NCI-H524 treated with DMSO at 0.1 percent for 48 hours (cell line): ENCODE measurements at regions not wholly inside any gene's neighbourhood (a gene's known extent, or its start where the extent isn't known, plus 50 kb on each side); places are given as distances from the start of the nearest gene placed in this dataset.

Experiments used
- DNase-seq: peaks from one replicate; lab custom pipeline; 2025; lab: John Stamatoyannopoulos, UW

DNA sequence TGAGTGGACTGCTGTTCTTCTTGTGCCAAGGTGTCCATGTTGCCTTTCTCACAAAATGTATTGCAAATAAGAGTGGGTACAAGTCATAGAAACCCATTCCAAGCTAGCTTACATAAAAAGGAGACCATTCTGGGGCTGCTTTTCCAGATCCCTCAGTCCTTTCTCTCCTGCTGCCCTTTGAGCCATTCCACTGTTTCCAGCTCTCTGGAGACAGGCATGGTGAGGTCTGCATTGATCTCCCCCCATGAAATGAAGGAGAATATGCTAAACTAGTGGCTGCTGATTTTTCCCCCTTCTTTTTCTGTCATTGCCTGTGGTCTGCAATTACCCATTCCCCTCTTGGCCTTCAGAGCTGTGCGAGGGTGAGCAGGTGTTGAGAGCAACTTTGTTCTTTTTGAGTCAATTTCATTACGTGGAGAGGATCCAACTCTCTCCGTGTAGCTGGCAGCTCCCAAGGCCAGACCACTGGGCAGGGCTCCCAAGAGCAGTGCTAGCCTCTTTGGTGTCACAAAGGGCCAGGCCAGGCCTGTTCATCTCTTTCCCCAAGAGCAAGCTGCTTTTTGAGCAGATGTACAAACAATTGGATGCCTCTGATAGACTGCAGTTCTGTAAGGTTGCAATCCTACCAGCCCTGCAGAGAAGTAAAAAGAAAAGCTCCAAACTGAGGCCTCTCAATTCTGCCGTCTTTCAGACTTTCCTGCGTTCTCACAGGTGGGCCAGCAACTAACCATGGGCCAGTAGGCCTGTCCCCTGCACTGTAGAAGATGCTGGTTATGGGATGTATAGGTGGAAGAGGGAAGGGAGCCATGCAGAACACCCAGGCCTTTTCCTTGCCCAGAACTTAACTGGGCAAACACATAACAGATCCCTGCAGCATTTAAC is 96.1 kb upstream of the ARMC2 start:
- no peak for DNase-seq

DNA sequence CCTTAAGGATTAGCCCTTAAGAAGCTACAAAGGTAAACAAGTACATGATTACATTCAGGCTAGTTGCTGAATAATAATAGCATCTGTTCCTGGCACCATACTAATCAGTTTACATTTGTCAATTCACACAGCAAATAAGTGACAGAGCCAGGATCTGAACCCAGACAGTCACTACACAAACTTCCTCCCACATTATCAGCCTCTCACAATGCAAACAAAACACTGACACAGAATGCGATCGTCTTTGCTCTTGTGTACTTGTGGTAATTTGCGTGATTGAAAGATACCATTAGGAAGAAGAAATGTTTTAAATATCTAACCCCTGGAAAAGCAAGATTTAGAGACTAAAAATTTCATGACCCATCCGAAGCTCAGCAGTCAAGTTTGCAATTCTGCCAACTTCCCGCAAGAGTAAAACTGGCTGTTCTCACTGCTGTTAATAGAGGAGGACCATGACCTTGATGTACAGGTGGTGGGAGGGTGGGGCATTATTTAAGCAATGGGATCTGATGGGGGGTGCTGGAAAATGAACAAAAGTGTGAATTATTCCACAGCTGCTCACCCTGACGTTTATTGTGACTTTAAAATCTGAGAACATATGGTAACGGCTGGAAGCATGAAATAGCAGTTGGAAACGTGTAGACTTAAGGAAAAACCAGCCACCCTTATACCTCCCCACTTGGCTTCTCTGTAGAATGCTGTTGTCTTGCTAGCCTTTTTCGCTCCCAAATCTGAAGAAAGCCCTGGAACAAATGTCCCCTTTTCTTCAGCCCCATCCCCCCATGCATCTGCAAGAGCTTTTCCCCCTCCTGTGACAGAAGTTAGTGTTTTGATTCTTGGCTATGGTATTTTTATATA is 95.3 kb upstream of the ARMC2 start:
- peak; percentile 79 for DNase-seq

DNA sequence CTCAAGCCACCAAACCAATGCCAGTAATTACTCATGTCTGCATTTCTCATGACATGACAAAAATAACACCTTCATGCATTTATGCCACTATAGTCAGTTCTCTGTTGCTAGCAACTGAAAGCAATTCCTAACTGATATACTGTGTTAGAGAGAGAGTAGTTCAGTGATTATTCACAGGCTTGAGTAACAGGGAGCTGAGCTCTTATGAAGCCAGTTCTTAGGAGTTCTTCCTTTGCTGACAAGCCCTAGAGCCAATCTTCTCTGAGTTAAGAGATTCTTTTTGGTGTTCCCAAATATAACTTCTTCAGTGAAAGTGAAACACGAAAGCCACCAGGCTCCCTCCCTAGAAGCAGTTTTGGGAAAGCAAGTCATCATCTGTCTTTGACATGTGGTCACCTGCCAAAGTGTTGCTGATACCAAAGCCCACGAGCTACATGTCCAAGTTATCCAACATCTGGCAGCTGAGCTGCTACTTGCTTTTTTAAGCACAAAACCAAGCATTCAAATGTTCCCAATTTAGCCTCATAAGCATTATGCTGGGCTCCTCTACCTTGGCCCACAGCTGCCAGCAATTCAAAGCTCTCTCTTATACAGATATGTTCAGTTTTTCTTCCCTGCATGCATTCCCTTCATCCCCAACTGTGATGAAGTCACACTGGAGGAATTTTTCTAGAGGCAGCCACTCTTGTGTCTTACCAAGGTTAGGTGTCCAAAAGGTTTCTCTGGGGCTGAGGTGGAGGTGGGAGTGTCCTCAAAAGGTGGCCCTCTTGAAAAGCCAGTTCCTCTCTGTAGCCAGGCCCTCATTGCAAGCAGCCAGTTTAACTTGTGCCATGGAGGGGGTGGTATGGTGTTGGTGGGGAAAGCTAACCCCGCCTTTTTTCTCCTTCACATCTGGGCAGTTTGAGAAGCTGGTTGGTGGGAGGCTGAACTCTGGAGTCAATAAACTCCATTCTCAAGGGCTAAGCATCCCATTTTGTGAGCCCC is 92.7 kb upstream of the ARMC2 start:
- DNase-seq, result no peak

- DNase-seq, result no peak
These were observed 90.9 kb upstream of the ARMC2 start for GRCh38 chr6:108757357-108757756.

- no peak for DNase-seq
These were observed 89.3 kb upstream of the ARMC2 start for GRCh38 chr6:108758884-108759283.

GRCh38 chr6:108760126-108761050 is 87.8 kb upstream of the ARMC2 start:
- DNase-seq, result no peak

- DNase-seq, result no peak
These were observed 85.8 kb upstream of the ARMC2 start for GRCh38 chr6:108762394-108762793.

DNA sequence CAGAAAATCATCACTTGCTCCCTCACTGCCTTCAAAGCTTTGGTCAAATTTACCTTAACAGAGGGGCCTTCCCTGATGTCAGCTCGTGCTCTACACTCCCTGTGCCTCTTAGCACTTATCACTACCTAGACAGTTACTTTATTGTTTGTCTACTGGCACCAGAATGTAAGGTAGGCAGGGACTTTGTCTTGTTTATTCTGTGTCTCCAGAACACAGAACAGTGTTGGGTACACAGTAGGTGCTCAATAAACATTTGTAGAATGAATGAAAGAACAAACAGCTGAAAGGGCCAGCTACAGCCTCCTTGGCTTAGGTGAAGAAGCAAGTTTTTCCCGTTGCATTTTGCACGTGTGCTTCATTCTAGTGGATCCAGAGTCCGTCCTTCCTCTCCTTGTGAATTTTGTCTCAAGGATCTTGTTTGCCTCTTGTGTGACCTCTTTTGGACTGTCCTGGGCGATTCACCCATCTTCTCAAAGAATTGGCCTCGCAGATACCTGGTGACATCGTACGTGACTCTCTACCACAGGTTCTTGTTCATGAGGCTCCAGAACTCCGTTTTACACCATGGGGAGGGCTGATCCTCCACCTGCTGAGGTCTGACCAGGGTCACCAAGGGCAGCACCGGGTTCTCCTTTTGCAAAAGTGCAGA is 84.2 kb upstream of the ARMC2 start:
- DNase-seq, result no peak

- DNase-seq, result no peak
These were observed 83.7 kb upstream of the ARMC2 start for GRCh38 chr6:108764580-108764950.

DNA sequence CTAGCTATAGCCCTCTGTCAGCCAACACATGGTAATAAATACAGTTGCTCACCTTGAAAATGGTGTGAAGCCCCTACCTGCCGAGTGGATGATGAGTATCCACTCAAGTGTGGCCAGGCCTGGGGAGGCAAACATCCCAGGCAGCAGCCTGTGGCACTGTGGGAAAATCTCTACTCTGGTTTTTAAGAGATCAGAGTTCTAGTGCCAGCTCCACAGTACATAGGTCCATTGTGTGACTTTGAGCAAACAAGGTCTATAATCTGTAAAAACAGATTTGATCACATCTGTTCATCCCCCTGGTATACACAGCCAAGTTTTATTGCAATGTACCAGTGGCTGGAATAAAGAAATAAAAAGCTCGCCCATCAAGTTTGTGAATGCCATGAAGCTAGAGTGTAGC is 82.7 kb upstream of the ARMC2 start:
- DNase-seq, result no peak

- DNase-seq, result no peak
These were observed 81.8 kb upstream of the ARMC2 start for GRCh38 chr6:108766419-108766818.

- DNase-seq, result no peak
These were observed 81.3 kb upstream of the ARMC2 start for GRCh38 chr6:108766886-108767285.

- DNase-seq, result no peak
These were observed 80.6 kb upstream of the ARMC2 start for GRCh38 chr6:108767418-108768165.

- peak; percentile 90 for DNase-seq
These were observed 80.1 kb upstream of the ARMC2 start for GRCh38 chr6:108768166-108768555.

DNA sequence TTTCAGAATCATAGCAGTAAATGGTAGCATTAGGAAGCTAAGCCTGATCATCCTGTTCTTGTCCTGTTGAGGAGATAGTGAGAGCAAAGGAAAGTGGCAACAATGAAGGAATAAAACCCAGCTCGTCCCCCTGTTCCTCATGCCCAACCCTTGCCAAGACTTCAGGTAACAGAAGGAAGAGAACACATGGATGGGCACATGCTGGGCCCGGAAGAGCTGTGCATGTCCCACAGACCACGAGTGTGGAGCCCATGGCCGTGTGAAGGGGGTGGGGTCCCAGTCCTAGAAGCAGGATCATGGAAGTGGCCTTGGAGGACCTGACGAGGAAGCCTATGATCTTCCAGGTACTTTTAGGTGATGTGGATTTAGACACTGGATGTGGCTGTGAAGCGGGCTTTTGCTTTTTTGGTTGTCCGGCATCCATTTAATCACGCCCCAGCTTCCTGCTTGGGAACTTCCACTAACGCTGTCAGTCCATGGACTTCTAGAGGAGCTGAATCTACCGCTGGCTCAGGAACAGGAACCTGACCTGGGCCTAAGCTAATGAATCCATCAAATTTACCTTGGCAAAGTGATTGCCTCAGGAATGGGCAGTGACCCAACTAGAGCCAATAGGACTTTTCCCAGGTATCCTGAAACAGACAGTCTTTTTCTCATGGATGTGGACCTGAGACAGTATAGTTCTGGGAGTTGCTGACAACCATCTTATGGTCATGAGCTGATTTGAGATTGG is 79.3 kb upstream of the ARMC2 start:
- DNase-seq, result no peak

DNA sequence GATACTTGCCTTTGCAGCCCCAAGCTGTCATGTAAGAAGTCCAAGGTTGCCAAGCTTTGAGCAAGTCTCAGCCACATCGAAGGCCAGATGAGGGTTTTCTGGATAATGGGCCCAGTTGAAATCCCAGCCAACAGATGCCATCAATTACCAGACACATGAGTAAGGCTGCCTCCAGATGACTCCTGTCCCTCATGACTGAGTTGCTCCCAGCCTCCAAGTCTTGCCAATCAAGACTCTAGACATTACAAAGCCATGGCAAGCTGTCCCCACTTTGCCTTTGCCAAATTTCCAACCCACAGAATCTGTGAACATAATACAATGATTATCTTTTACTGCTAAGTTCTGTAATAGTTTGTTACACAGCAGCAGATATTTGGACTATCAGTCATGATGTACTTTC is 76.8 kb upstream of the ARMC2 start:
- DNase-seq, result no peak

DNA sequence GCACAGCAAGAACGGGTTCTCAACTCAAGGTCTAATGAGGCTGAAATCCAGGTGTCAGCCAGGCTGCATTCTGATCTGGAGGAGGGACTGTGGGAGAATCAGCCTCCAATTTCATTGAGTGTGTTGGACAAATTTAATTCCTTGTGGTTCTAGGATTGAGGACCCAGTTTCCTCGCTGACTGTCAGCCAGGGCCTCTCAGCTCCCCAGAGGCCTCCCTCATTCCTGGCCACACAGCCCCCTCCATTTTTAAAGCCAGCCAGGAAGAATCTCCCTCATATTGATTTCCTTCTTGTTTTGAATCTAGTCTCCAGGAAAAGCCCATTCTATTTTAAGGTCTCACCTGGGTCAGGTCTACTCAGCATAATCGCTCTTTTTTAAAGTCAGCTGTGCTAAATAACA is 73.7 kb upstream of the ARMC2 start:
- no peak for DNase-seq

- no peak for DNase-seq
These were observed 70.7 kb upstream of the ARMC2 start for GRCh38 chr6:108777536-108777935.
